ENCODE measurements at regions not wholly inside any gene's neighbourhood (a gene's known extent, or its start where the extent isn't known, plus 50 kb on each side); places are given as distances from the start of the nearest gene placed in this dataset.
"Not testable (repeated sequence)": the region's sequence is repeated elsewhere in the genome, so short reads cannot be mapped to it uniquely, and the experiment has no call there.

DNA sequence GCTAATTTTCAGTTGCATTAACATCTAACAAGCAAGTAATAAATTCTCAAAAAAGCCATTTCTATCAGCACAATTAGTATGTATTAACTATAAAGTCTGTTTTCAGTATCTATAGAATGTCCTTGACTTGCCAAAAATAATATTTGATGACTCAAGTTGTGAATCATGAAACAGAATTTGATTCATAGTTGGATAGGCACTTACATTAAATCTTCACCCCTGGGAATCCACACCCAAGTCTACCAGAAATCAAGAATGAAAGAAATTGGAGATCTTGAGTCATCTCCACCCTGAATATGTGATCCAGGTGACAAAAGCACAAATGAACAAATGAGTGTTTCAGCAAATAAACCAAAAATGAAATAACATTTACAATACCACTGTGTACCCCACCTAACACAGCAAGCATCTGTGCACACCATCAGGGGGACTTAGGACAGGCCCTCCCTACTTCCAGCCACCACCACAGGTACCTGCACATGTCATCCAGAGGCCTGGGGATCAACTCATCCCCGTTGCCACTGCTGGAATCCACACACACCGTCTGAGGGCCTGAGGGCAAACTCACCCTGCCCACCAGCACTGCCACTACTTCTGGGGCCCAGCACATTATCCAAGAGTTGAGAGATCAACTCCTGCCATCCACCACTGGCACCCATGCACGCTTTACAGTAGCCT lies 160.1 kb downstream of the MTERF1 start:
- POLR2A ChIA-PET = no interaction called here
- Histone ChIP-seq H3K27me3 (replicated peaks in 2 of 5; ENCODE audit: control insufficient read depth in 4 of 5, insufficient read depth in 5 of 5, low read length in 4 of 5) (no peaks in the 10 kb centered on the region), H3K9me3 (ENCODE audit: control extremely low read depth in 1 of 5, control insufficient read depth in 4 of 5, insufficient read depth in 2 of 5, low read depth in 1 of 5, low read length in 4 of 5) (peaks cover 0 to 3% (median 2%) of the 10 kb centered on the region in 5 experiments), H3K4me1 (ENCODE audit: control extremely low read depth in 1 of 4, control insufficient read depth in 4 of 4, insufficient read depth in 4 of 4, low read length in 3 of 4) (no peaks in the 10 kb centered on the region), H3K27ac (ENCODE audit: insufficient read depth in 1 of 2, low read depth in 1 of 2, low read length in 2 of 2, poor library complexity in 1 of 2, severe bottlenecking in 2 of 2) (no peak overlapping the region), H3K36me3 (ENCODE audit: control insufficient read depth in 4 of 4, insufficient read depth in 4 of 4, low read length in 3 of 4) (no peaks in the 10 kb centered on the region), H3K4me3 (ENCODE audit: control insufficient read depth in 1 of 7, extremely low read depth in 1 of 7, insufficient read depth in 4 of 7, low read depth in 2 of 7, low read length in 6 of 7) (no peak overlapping the region)
- CTCF ChIA-PET = no interaction called here
- no peak for DNase-seq
- 82% methylated on average over 1 of the region's 3 CpGs for WGBS (ENCODE audit: insufficient coverage)

DNA sequence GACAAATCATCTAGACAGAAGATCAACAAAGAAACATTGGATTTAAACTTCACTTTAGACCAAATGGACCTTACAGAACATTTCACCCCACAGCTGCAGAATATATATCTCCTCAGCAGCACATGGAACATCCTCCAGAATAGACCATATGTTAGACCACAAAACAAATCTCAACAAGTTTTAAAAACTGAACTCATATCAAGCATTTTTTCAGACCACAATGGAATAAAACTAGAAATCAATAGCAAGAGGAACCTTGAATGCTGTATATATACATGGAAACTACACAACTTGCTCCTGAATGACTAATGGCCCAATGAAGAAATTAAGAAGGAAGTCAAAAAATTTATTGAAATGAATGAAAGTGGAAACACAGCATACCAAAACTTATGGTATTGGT lies 157.7 kb downstream of the MTERF1 start:
- CTCF ChIA-PET = no interaction called here
- no peaks in the 10 kb centered on the region for H3K27me3 ChIP-seq (replicated peaks in 2 of 5; ENCODE audit: control insufficient read depth in 4 of 5, insufficient read depth in 5 of 5, low read length in 4 of 5)
- no peaks in the 10 kb centered on the region for H3K36me3 ChIP-seq (ENCODE audit: control insufficient read depth in 4 of 4, insufficient read depth in 4 of 4, low read length in 3 of 4)
- H3K9me3 ChIP-seq (ENCODE audit: control extremely low read depth in 1 of 5, control insufficient read depth in 4 of 5, insufficient read depth in 2 of 5, low read depth in 1 of 5, low read length in 4 of 5) = peaks cover 0 to 3% (median 1%) of the 10 kb centered on the region in 5 experiments
- H3K4me1 ChIP-seq (ENCODE audit: control extremely low read depth in 1 of 4, control insufficient read depth in 4 of 4, insufficient read depth in 4 of 4, low read length in 3 of 4) = no peaks in the 10 kb centered on the region
- POLR2A ChIA-PET = no interaction called here
- H3K27ac ChIP-seq (ENCODE audit: insufficient read depth in 1 of 2, low read depth in 1 of 2, low read length in 2 of 2, poor library complexity in 1 of 2, severe bottlenecking in 2 of 2) = no peak overlapping the region
- DNase-seq = no peak
- H3K4me3 ChIP-seq (ENCODE audit: control insufficient read depth in 1 of 7, extremely low read depth in 1 of 7, insufficient read depth in 4 of 7, low read depth in 2 of 7, low read length in 6 of 7) = no peak overlapping the region

DNA sequence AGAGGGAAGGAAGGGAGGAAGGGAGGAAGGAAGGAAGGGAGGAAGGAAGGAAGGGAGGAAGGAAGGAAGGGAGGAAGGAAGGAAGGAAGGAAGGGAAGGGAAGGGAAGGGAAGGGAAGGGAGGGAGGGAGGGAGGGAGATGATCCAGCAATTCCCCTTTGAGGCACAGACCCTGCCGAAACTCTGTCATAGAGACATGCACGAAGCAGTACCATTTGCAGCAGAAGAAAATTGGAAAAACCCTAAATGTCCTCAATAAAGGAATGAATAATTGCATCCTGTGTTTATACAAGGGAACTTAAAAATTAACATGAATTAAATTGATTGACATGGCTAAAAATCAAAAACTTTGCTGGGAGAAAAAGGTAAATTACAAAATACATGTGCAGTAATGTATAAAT lies 151.5 kb downstream of the MTERF1 start:
- H3K4me1 ChIP-seq (ENCODE audit: control extremely low read depth in 1 of 4, control insufficient read depth in 4 of 4, insufficient read depth in 4 of 4, low read length in 3 of 4); POLR2A ChIA-PET; DNase-seq; H3K27me3 ChIP-seq (replicated peaks in 2 of 5; ENCODE audit: control insufficient read depth in 4 of 5, insufficient read depth in 5 of 5, low read length in 4 of 5); H3K4me3 ChIP-seq (ENCODE audit: control insufficient read depth in 1 of 7, extremely low read depth in 1 of 7, insufficient read depth in 4 of 7, low read depth in 2 of 7, low read length in 6 of 7); H3K36me3 ChIP-seq (ENCODE audit: control insufficient read depth in 4 of 4, insufficient read depth in 4 of 4, low read length in 3 of 4); H3K27ac ChIP-seq (ENCODE audit: insufficient read depth in 1 of 2, low read depth in 1 of 2, low read length in 2 of 2, poor library complexity in 1 of 2, severe bottlenecking in 2 of 2); H3K9me3 ChIP-seq (ENCODE audit: control extremely low read depth in 1 of 5, control insufficient read depth in 4 of 5, insufficient read depth in 2 of 5, low read depth in 1 of 5, low read length in 4 of 5); CTCF ChIA-PET: not testable (repeated sequence)
- WGBS (ENCODE audit: insufficient coverage) = no CpG with 5 or more reads among the region's 2 CpGs

DNA sequence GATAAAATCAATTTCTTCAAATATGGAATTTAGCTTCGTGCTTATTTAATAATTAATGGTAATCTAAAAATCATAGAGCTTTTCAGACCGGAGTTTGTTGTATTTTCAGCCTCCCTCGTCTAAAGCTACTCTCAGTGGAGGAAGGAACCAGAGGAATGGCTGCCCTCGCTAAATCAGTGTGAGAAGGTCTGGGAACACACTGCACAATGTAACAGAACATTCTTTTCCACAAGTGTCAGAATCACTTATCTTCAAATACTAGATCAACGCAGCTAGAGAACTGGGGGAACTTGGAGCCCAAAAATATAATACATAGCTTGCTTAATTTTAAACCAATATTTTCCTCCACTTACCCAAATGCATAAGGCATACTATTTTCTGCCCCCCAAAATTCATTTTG lies 148.5 kb downstream of the MTERF1 start:
- CTCF ChIA-PET = no interaction called here
- Histone ChIP-seq H3K4me3 (ENCODE audit: control insufficient read depth in 1 of 7, extremely low read depth in 1 of 7, insufficient read depth in 4 of 7, low read depth in 2 of 7, low read length in 6 of 7) (no peak overlapping the region), H3K36me3 (ENCODE audit: control insufficient read depth in 4 of 4, insufficient read depth in 4 of 4, low read length in 3 of 4) (no peaks in the 10 kb centered on the region), H3K4me1 (ENCODE audit: control extremely low read depth in 1 of 4, control insufficient read depth in 4 of 4, insufficient read depth in 4 of 4, low read length in 3 of 4) (no peaks in the 10 kb centered on the region), H3K9me3 (ENCODE audit: control extremely low read depth in 1 of 5, control insufficient read depth in 4 of 5, insufficient read depth in 2 of 5, low read depth in 1 of 5, low read length in 4 of 5) (peaks cover 0 to 2% (median 0%) of the 10 kb centered on the region in 5 experiments), H3K27me3 (replicated peaks in 2 of 5; ENCODE audit: control insufficient read depth in 4 of 5, insufficient read depth in 5 of 5, low read length in 4 of 5) (no peaks in the 10 kb centered on the region), H3K27ac (ENCODE audit: insufficient read depth in 1 of 2, low read depth in 1 of 2, low read length in 2 of 2, poor library complexity in 1 of 2, severe bottlenecking in 2 of 2) (no peak overlapping the region)
- no peak for DNase-seq
- POLR2A ChIA-PET = no interaction called here
- WGBS (ENCODE audit: insufficient coverage) = 91% methylated on average over 1 of the region's 5 CpGs

DNA sequence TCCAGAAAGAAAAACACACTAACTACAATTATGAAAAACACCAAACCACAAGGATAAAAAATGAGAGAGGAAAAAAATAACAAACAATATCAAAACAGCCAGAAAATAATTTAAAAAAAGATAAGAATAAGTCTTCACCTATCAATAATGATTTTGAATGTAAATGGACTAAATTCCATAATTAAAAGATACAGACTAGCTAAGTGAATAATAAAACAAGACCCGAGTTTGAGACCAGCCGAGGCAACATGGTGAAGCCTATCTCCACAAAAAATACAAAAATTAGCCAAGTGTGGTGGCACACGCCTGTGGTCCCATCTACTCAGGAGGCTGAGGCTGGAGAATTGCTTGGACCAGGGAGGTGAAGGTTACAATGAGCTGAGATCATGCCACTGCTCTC lies 131.1 kb downstream of the MTERF1 start:
- no peak for DNase-seq
- H3K36me3 ChIP-seq (ENCODE audit: control insufficient read depth in 4 of 4, insufficient read depth in 4 of 4, low read length in 3 of 4) = no peaks in the 10 kb centered on the region
- no peaks in the 10 kb centered on the region for H3K4me1 ChIP-seq (ENCODE audit: control extremely low read depth in 1 of 4, control insufficient read depth in 4 of 4, insufficient read depth in 4 of 4, low read length in 3 of 4)
- H3K9me3 ChIP-seq (ENCODE audit: control extremely low read depth in 1 of 5, control insufficient read depth in 4 of 5, insufficient read depth in 2 of 5, low read depth in 1 of 5, low read length in 4 of 5) = peaks cover 0 to 10% (median 3%) of the 10 kb centered on the region in 5 experiments
- H3K27ac ChIP-seq (ENCODE audit: insufficient read depth in 1 of 2, low read depth in 1 of 2, low read length in 2 of 2, poor library complexity in 1 of 2, severe bottlenecking in 2 of 2) = no peak overlapping the region
- H3K27me3 ChIP-seq (replicated peaks in 2 of 5; ENCODE audit: control insufficient read depth in 4 of 5, insufficient read depth in 5 of 5, low read length in 4 of 5) = no peaks in the 10 kb centered on the region
- 100% methylated on average over 1 of the region's 3 CpGs for WGBS (ENCODE audit: insufficient coverage)
- ChIA-PET POLR2A (no interaction called here), CTCF (no interaction called here)
- H3K4me3 ChIP-seq (ENCODE audit: control insufficient read depth in 1 of 7, extremely low read depth in 1 of 7, insufficient read depth in 4 of 7, low read depth in 2 of 7, low read length in 6 of 7) = no peak overlapping the region

DNA sequence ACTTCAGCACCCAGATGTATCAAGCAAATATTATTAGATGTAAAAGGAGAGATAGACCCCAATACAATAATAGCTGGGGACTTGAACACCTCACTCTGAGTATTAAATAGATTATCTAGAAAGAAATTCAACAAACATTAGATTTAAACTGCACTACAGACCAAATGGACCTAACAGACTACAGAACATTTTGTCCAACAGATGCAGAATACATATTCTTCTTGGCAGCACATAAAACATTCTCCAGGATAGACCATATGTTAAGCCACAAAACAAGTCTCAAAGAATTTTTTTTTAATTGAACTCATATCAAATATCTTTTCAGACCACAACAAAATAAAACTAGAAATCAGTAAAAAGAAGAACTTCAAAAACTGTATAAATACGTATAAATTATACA lies 130.4 kb downstream of the MTERF1 start:
- no peaks in the 10 kb centered on the region for H3K27me3 ChIP-seq (replicated peaks in 2 of 5; ENCODE audit: control insufficient read depth in 4 of 5, insufficient read depth in 5 of 5, low read length in 4 of 5)
- H3K4me1 ChIP-seq (ENCODE audit: control extremely low read depth in 1 of 4, control insufficient read depth in 4 of 4, insufficient read depth in 4 of 4, low read length in 3 of 4) = no peaks in the 10 kb centered on the region
- no peaks in the 10 kb centered on the region for H3K36me3 ChIP-seq (ENCODE audit: control insufficient read depth in 4 of 4, insufficient read depth in 4 of 4, low read length in 3 of 4)
- no peak overlapping the region for H3K27ac ChIP-seq (ENCODE audit: insufficient read depth in 1 of 2, low read depth in 1 of 2, low read length in 2 of 2, poor library complexity in 1 of 2, severe bottlenecking in 2 of 2)
- peaks cover 0 to 10% (median 3%) of the 10 kb centered on the region in 5 experiments for H3K9me3 ChIP-seq (ENCODE audit: control extremely low read depth in 1 of 5, control insufficient read depth in 4 of 5, insufficient read depth in 2 of 5, low read depth in 1 of 5, low read length in 4 of 5)
- no CpG with 5 or more reads among the region's 1 CpG for WGBS (ENCODE audit: insufficient coverage)
- DNase-seq = no peak
- H3K4me3 ChIP-seq (ENCODE audit: control insufficient read depth in 1 of 7, extremely low read depth in 1 of 7, insufficient read depth in 4 of 7, low read depth in 2 of 7, low read length in 6 of 7) = no peak overlapping the region
- ChIA-PET CTCF (interaction anchor here (0.6 kb wide), 1 partner anchor 80 kb away, joined by 3 read pairs; no protein-coding TSS in a partner anchor), POLR2A (no interaction called here)

DNA sequence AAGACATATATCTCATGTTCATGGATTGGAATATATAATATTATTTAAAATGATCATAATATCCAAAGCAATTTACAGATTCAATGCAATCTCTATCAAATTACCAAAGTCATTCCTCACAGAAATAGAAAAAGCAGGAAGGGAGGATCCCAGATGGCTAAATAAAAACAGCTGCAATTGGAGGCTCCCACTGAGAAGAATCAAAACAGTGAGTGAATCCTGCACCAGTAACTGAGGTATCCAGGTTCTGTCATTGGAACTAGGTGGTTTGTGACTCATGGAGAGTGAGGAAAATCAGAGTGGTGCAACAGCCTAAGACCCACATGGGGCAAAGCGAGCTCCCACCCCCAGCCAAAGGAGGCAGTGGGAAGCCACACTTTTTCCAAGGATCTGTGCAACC lies 128.4 kb downstream of the MTERF1 start:
- Histone ChIP-seq H3K4me3 (ENCODE audit: control insufficient read depth in 1 of 7, extremely low read depth in 1 of 7, insufficient read depth in 4 of 7, low read depth in 2 of 7, low read length in 6 of 7) (no peak overlapping the region), H3K4me1 (ENCODE audit: control extremely low read depth in 1 of 4, control insufficient read depth in 4 of 4, insufficient read depth in 4 of 4, low read length in 3 of 4) (no peaks in the 10 kb centered on the region), H3K36me3 (ENCODE audit: control insufficient read depth in 4 of 4, insufficient read depth in 4 of 4, low read length in 3 of 4) (no peaks in the 10 kb centered on the region), H3K27ac (ENCODE audit: insufficient read depth in 1 of 2, low read depth in 1 of 2, low read length in 2 of 2, poor library complexity in 1 of 2, severe bottlenecking in 2 of 2) (no peak overlapping the region), H3K27me3 (replicated peaks in 2 of 5; ENCODE audit: control insufficient read depth in 4 of 5, insufficient read depth in 5 of 5, low read length in 4 of 5) (no peaks in the 10 kb centered on the region), H3K9me3 (ENCODE audit: control extremely low read depth in 1 of 5, control insufficient read depth in 4 of 5, insufficient read depth in 2 of 5, low read depth in 1 of 5, low read length in 4 of 5) (peaks cover 0 to 10% (median 3%) of the 10 kb centered on the region in 5 experiments)
- CTCF ChIA-PET = interaction anchor here (1.0 kb wide), 1 partner anchor 27 kb away, joined by 3 read pairs; no protein-coding TSS in a partner anchor
- POLR2A ChIA-PET = no interaction called here
- 83% methylated on average over 1 of the region's 1 CpG for WGBS (ENCODE audit: insufficient coverage)
- no peak for DNase-seq

All from common myeloid progenitor, CD34-positive (primary cell).